ENCODE measurements at regions not wholly inside any gene's neighbourhood (a gene's known extent, or its start where the extent isn't known, plus 50 kb on each side); places are given as distances from the start of the nearest gene placed in this dataset.

DNA sequence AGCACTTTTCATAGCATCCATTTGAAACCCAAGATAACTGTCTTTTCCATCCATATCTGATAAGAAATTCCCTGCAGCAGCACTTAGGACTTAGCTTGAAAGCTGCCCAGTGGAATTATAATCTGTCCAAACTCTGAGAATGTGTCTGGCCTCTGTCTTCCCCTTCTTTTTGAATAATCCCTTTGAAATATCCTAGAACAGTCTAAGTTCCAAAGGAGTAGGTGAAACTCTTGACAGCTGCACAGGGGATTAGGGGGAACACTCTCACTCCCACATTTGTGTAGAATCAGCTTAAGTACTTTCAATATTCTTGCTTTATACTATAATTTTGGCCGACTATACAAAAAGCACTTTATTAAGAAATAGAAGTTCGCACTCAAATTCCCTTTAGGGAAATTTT is 157.7 kb downstream of the PAPSS1 start:
- Histone ChIP-seq H3K36me3 (ENCODE audit: low read depth) (no peaks in the 10 kb centered on the region), H3K4me1 (ENCODE audit: insufficient read depth, poor library complexity, severe bottlenecking) (no peaks in the 10 kb centered on the region), H3K27ac (ENCODE audit: poor library complexity, severe bottlenecking) (no peak overlapping the region), H3K9me3 (ENCODE audit: severe bottlenecking) (no peaks in the 10 kb centered on the region), H3K4me3 (ENCODE audit: severe bottlenecking) (no peak overlapping the region), H3K27me3 (ENCODE audit: insufficient read depth, poor library complexity, severe bottlenecking) (no peaks in the 10 kb centered on the region)
- TF ChIP-seq, protein P1, sequence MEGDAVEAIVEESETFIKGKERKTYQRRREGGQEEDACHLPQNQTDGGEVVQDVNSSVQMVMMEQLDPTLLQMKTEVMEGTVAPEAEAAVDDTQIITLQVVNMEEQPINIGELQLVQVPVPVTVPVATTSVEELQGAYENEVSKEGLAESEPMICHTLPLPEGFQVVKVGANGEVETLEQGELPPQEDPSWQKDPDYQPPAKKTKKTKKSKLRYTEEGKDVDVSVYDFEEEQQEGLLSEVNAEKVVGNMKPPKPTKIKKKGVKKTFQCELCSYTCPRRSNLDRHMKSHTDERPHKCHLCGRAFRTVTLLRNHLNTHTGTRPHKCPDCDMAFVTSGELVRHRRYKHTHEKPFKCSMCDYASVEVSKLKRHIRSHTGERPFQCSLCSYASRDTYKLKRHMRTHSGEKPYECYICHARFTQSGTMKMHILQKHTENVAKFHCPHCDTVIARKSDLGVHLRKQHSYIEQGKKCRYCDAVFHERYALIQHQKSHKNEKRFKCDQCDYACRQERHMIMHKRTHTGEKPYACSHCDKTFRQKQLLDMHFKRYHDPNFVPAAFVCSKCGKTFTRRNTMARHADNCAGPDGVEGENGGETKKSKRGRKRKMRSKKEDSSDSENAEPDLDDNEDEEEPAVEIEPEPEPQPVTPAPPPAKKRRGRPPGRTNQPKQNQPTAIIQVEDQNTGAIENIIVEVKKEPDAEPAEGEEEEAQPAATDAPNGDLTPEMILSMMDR (IDR thresholded peaks at IDR 0.05; ENCODE audit: poor library complexity, severe bottlenecking) = no peak
- ATAC-seq (ENCODE audit: low read depth) (no peak), DNase-seq (ENCODE audit: low spot score) (no peak)

DNA sequence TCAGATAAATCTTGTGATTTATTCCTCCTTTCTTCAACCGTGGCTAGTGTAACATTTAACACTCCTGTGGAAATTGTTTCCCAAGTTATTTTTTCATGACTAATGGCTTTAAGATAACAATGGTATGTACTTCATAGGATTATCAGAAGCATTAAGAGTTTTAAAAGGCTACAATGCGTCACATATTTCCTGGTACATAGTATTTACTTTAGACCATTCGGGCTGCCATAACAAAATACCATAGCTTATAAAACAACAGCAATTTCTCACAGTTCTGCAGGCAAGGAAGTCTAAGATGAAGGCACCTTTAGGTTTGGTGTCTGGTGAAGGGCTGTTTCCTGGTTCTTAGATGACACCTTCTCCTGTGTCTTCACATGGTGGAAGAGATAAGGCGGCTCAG is 158.6 kb downstream of the PAPSS1 start:
- Histone ChIP-seq H3K4me3 (ENCODE audit: severe bottlenecking) (no peak overlapping the region), H3K27me3 (ENCODE audit: insufficient read depth, poor library complexity, severe bottlenecking) (no peaks in the 10 kb centered on the region), H3K36me3 (ENCODE audit: low read depth) (no peaks in the 10 kb centered on the region), H3K4me1 (ENCODE audit: insufficient read depth, poor library complexity, severe bottlenecking) (no peaks in the 10 kb centered on the region), H3K27ac (ENCODE audit: poor library complexity, severe bottlenecking) (no peak overlapping the region), H3K9me3 (ENCODE audit: severe bottlenecking) (no peaks in the 10 kb centered on the region)
- no peak for DNase-seq (ENCODE audit: low spot score)
- TF ChIP-seq, protein P1 (IDR thresholded peaks at IDR 0.05; ENCODE audit: poor library complexity, severe bottlenecking) = no peak
- 0 out of 3 replicates have a peak, but pooled peaks have one; percentile 23 for ATAC-seq (ENCODE audit: low read depth)

DNA sequence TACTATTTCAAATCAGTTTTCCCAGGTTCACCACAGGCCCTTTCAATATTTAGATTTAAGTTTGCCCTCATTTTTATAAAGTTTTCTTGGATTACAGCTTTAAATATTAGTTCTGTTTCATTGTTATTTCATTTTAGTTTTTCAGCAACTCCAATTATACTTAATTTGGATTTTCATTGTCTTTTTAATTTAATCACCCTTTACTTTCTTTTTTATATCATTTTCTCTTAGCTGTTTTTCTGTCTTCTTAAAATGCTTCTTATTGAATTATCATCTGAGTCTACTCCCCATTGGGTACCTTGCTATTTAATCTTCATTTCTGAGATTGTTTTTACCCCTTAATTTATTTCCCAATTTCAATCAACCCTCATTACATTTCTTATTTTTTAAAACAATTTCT is 160.4 kb downstream of the PAPSS1 start:
- Histone ChIP-seq H3K4me3 (ENCODE audit: severe bottlenecking) (no peak overlapping the region), H3K36me3 (ENCODE audit: low read depth) (no peaks in the 10 kb centered on the region), H3K27ac (ENCODE audit: poor library complexity, severe bottlenecking) (no peak overlapping the region), H3K4me1 (ENCODE audit: insufficient read depth, poor library complexity, severe bottlenecking) (no peaks in the 10 kb centered on the region), H3K27me3 (ENCODE audit: insufficient read depth, poor library complexity, severe bottlenecking) (no peaks in the 10 kb centered on the region), H3K9me3 (ENCODE audit: severe bottlenecking) (no peaks in the 10 kb centered on the region)
- ATAC-seq (ENCODE audit: low read depth) (no peak), DNase-seq (ENCODE audit: low spot score) (no peak)
- TF ChIP-seq, protein P1 (IDR thresholded peaks at IDR 0.05; ENCODE audit: poor library complexity, severe bottlenecking) = no peak

DNA sequence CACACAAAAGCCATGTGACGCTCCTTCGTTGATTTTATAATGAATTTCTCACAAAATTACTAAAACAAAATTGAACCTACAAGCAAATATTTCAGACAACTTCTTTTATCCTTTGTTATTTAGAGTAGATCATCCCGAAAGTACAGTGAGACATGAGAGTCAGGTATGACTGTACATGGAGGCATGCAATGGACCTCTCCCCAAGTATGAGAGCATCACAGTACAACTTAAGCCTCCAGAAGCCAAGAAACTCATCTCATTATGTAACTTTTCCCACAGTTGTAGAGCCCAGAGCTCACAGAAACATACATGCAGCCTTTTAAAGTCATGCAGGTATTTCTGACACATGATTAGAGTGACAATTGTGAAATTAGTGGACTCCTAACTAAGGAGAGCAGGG is 167.7 kb downstream of the PAPSS1 start:
- DNase-seq (ENCODE audit: low spot score) = no peak
- Histone ChIP-seq H3K27ac (ENCODE audit: poor library complexity, severe bottlenecking) (no peak overlapping the region), H3K4me1 (ENCODE audit: insufficient read depth, poor library complexity, severe bottlenecking) (no peaks in the 10 kb centered on the region), H3K9me3 (ENCODE audit: severe bottlenecking) (no peaks in the 10 kb centered on the region), H3K27me3 (ENCODE audit: insufficient read depth, poor library complexity, severe bottlenecking) (no peaks in the 10 kb centered on the region), H3K36me3 (ENCODE audit: low read depth) (no peaks in the 10 kb centered on the region), H3K4me3 (ENCODE audit: severe bottlenecking) (no peak overlapping the region)
- ATAC-seq (ENCODE audit: low read depth) = peak; percentile 27; the same call in 1 of the 3 replicates
- TF ChIP-seq, protein P1 (IDR thresholded peaks at IDR 0.05; ENCODE audit: poor library complexity, severe bottlenecking) = no peak

DNA sequence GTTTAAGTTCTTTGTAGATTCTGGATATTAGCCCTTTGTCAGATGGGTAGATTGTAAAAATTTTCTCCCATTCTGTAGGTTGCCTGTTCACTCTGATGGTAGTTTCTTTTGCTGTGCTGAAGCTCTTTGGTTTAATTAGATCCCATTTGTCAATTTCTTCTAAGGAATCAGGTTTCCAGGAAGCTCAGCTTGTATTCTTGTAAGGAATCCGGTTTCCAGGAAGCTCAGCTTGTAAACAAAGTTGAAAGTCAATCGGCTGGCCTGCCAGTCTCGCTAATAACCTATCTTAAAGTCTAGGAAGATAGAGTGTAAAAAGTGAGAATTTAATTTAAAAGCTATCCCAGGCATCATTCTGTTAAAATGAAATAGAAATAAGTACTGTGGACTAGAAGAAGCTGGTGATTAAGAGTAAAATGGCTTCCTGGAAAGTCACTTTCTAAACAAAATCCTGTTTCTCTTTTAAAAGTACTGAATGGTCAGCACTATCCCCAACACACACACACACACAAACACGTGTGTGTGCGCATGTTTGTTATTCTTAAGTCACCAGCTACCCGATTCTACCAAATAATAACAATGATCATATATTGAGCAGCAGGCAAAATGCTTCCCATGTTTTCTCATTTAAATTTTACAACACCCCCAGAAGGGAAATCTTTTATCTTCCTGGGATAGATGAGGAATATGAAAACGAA is 171.7 kb downstream of the PAPSS1 start:
- H3K9me3 ChIP-seq (ENCODE audit: severe bottlenecking) = no peaks in the 10 kb centered on the region
- H3K27ac ChIP-seq (ENCODE audit: poor library complexity, severe bottlenecking) = no peak overlapping the region
- H3K4me3 ChIP-seq (ENCODE audit: severe bottlenecking) = no peak overlapping the region
- no peaks in the 10 kb centered on the region for H3K36me3 ChIP-seq (ENCODE audit: low read depth)
- no peak for ATAC-seq (ENCODE audit: low read depth)
- no peak for DNase-seq (ENCODE audit: low spot score)
- H3K27me3 ChIP-seq (ENCODE audit: insufficient read depth, poor library complexity, severe bottlenecking) = no peaks in the 10 kb centered on the region
- TF ChIP-seq, protein P1 (IDR thresholded peaks at IDR 0.05; ENCODE audit: poor library complexity, severe bottlenecking) = no peak
- no peaks in the 10 kb centered on the region for H3K4me1 ChIP-seq (ENCODE audit: insufficient read depth, poor library complexity, severe bottlenecking)

All from RWPE2 (cell line).